Sigmoid colon (tissue), 6 donors: ENCODE measurements at regions not wholly inside any gene's neighbourhood (a gene's known extent, or its start where the extent isn't known, plus 50 kb on each side); places are given as distances from the start of the nearest gene placed in this dataset.

Experiments used
- DNase-seq: peaks from one replicate; pipeline ENCODE4 v3.0.0-alpha.2; 2019
- H3K27ac ChIP-seq, 4 donors: fragments of 200-600 bp; sonication (generic); one replicate each; pipeline ENCODE4 v1.5.1; 2016 to 2019; ENCODE audit warnings: mild to moderate bottlenecking in 1 of 4
- H3K27me3 ChIP-seq, 3 donors: fragments of 200-600 bp; sonication (generic); one replicate each; pipeline ENCODE4 v1.5.1; 2019; ENCODE audit warnings: mild to moderate bottlenecking in 1 of 3
- H3K36me3 ChIP-seq, 4 donors: fragments of 200-600 bp; sonication (generic); one replicate each; pipeline ENCODE4 v1.5.1; 2016 to 2019
- H3K4me1 ChIP-seq, 4 donors: fragments of 200-600 bp; sonication (generic); one replicate each; pipeline ENCODE4 v1.5.1; 2017 to 2019
- H3K4me3 ChIP-seq, 4 donors: fragments of 200-600 bp; sonication (generic); one replicate each; pipeline ENCODE4 v1.5.1; 2017 to 2019; ENCODE audit warnings: mild to moderate bottlenecking in 2 of 4, moderate library complexity in 1 of 4
- H3K9me3 ChIP-seq, 4 donors: fragments of 200-600 bp in 3 of 4; sonication (generic) in 3 of 4; one replicate each; pipeline versions ENCODE4 v1.5.1 to v1.6.1; 2013 to 2019
- CTCF ChIP-seq, 4 experiments: fragments of 450-650 bp in 3 of 4; fragments of 200-600 bp in 1 of 4; IDR thresholded peaks; one replicate each; pipeline ENCODE4 v1.5.1; 2016 to 2019; ENCODE audit warnings: antibody characterized with exemption in 4 of 4, mild to moderate bottlenecking in 3 of 4, moderate library complexity in 2 of 4
- EP300 ChIP-seq, 4 donors: sonication (generic); formaldehyde crosslinking; IDR thresholded peaks; one replicate each; pipeline ENCODE4 v1.6.1; 2017; ENCODE audit warnings: antibody characterized with exemption in 4 of 4
- POLR2A ChIP-seq, 2 donors: fragments of 450-650 bp; IDR thresholded peaks; one replicate each; pipeline ENCODE4 v1.6.1; 2016; ENCODE audit warnings: antibody characterized with exemption in 2 of 2, mild to moderate bottlenecking in 2 of 2, moderate library complexity in 2 of 2
- POLR2AphosphoS5 ChIP-seq, 4 donors: sonication (generic); formaldehyde crosslinking; IDR thresholded peaks; one replicate each; pipeline ENCODE4 v1.6.1; 2017; ENCODE audit warnings: antibody characterized with exemption in 4 of 4
- WGBS, 2 donors: extraction: QIAGEN DNeasy Blood & Tissue Kit; methylation state at CpG; one replicate each; pipeline ENCODE4 v1.1.7; 2013; 5-methylcytosine and 5-hydroxymethylcytosine counted together
- intact Hi-C: fragments of 100-400 bp; cut with DNase I; formaldehyde crosslinking; loops from one replicate; pipeline ENCODE4 v1.15.1; 2023
- donor health status: healthy with polysubstance abuse.
- donor health status: healthy.

GRCh38 chr6:106729841-106730240, 100.5 kb downstream of the QRSL1 start:
- H3K4me3 ChIP-seq: no peak overlapping the region
- no peak for DNase-seq
- H3K36me3 ChIP-seq: no peaks in the 10 kb centered on the region
- H3K27ac ChIP-seq: no peak overlapping the region
- H3K4me1 ChIP-seq: no peaks in the 10 kb centered on the region
- intact Hi-C loops: no loop called here
- WGBS, 2 donors: 61 to 76% methylated on average over 4 of the region's 4 CpGs
- TF ChIP-seq CTCF (IDR thresholded peaks at IDR 0.05) (no peak), POLR2A (IDR thresholded peaks at IDR 0.05) (no peak), EP300 (IDR thresholded peaks at IDR 0.05) (no peak), POLR2AphosphoS5 (IDR thresholded peaks at IDR 0.05) (no peak)
- peaks cover 0 to 2% (median 0%) of the 10 kb centered on the region in 4 donors for H3K9me3 ChIP-seq
- H3K27me3 ChIP-seq: no peaks in the 10 kb centered on the region

GRCh38 chr6:106728296-106728870, 99.0 kb downstream of the QRSL1 start:
- no peak for DNase-seq
- intact Hi-C loops: no loop called here
- H3K36me3 ChIP-seq: no peaks in the 10 kb centered on the region
- no peak overlapping the region for H3K4me3 ChIP-seq
- TF ChIP-seq CTCF (IDR thresholded peaks at IDR 0.05) (no peak), POLR2A (IDR thresholded peaks at IDR 0.05) (no peak), EP300 (IDR thresholded peaks at IDR 0.05) (no peak), POLR2AphosphoS5 (IDR thresholded peaks at IDR 0.05) (no peak)
- WGBS, 2 donors: 63 to 79% methylated on average over 5 of the region's 5 CpGs
- no peaks in the 10 kb centered on the region for H3K27me3 ChIP-seq
- no peak overlapping the region for H3K27ac ChIP-seq
- peaks cover 0 to 2% (median 0%) of the 10 kb centered on the region in 4 donors for H3K9me3 ChIP-seq
- H3K4me1 ChIP-seq: no peaks in the 10 kb centered on the region

- H3K4me1 ChIP-seq: no peaks in the 10 kb centered on the region
- H3K9me3 ChIP-seq: peaks cover 0 to 2% (median 0%) of the 10 kb centered on the region in 4 donors
- no peak overlapping the region for H3K4me3 ChIP-seq
- WGBS, 2 donors: 69 to 78% methylated on average over 3 of the region's 3 CpGs
- no peak overlapping the region for H3K27ac ChIP-seq
- TF ChIP-seq POLR2A (IDR thresholded peaks at IDR 0.05) (no peak), POLR2AphosphoS5 (IDR thresholded peaks at IDR 0.05) (no peak), EP300 (IDR thresholded peaks at IDR 0.05) (no peak), CTCF (IDR thresholded peaks at IDR 0.05) (no peak)
- no peaks in the 10 kb centered on the region for H3K27me3 ChIP-seq
- intact Hi-C loops: no loop called here
- no peak for DNase-seq
- no peaks in the 10 kb centered on the region for H3K36me3 ChIP-seq
These were observed 98.2 kb downstream of the QRSL1 start for GRCh38 chr6:106727480-106728149.

GRCh38 chr6:106724848-106725247, 95.5 kb downstream of the QRSL1 start:
- Histone ChIP-seq H3K27me3 (no peaks in the 10 kb centered on the region), H3K4me3 (no peak overlapping the region), H3K36me3 (no peaks in the 10 kb centered on the region), H3K4me1 (no peaks in the 10 kb centered on the region), H3K9me3 (peaks cover 0 to 2% (median 0%) of the 10 kb centered on the region in 4 donors), H3K27ac (no peak overlapping the region)
- DNase-seq: no peak
- 38 to 73% methylated on average over 2 of the region's 2 CpGs for WGBS, 2 donors
- intact Hi-C loops: no loop called here
- TF ChIP-seq POLR2AphosphoS5 (IDR thresholded peaks at IDR 0.05) (no peak), EP300 (IDR thresholded peaks at IDR 0.05) (no peak), POLR2A (IDR thresholded peaks at IDR 0.05) (no peak), CTCF (IDR thresholded peaks at IDR 0.05) (no peak)
